HEK293 (cell line): ENCODE measurements at regions not wholly inside any gene's neighbourhood (a gene's known extent, or its start where the extent isn't known, plus 50 kb on each side); places are given as distances from the start of the nearest gene placed in this dataset.

ENCODE experiments used
- CTCF ChIP-seq: fragments of 450-650 bp; formaldehyde crosslinking; IDR thresholded peaks from 2 replicates; pipeline ENCODE4 v1.5.1; 2016; ENCODE audit warnings: missing biosample characterization, missing genetic modification characterization
- YY1 ChIP-seq: fragments of 450-650 bp; formaldehyde crosslinking; IDR thresholded peaks from 2 replicates; pipeline ENCODE4 v1.5.1; 2018; ENCODE audit warnings: missing biosample characterization, missing genetic modification characterization
- ZNF423 ChIP-seq: fragments of 450-650 bp; formaldehyde crosslinking; IDR thresholded peaks from 2 replicates; pipeline ENCODE4 v1.5.1; 2016; ENCODE audit warnings: missing biosample characterization, missing genetic modification characterization
- ZNF473 ChIP-seq: fragments of 450-650 bp; formaldehyde crosslinking; IDR thresholded peaks from 2 replicates; pipeline ENCODE4 v1.5.1; 2017; ENCODE audit warnings: missing biosample characterization, missing genetic modification characterization
- ZNF600 ChIP-seq: fragments of 450-650 bp; formaldehyde crosslinking; IDR thresholded peaks from 2 replicates; pipeline ENCODE4 v1.5.1; 2016; ENCODE audit warnings: missing biosample characterization, missing genetic modification characterization

- TF ChIP-seq ZNF423 (tag by site-specific recombination) (no peak), ZNF600 (no peak), ZNF473 (tag by site-specific recombination) (no peak), CTCF (tag by site-specific recombination) (no peak), YY1 (tag by site-specific recombination) (no peak)
Observed at GRCh38 chr2:67977464-67977863, 85.3 kb downstream of the C1D start.
